Ishikawa (cell line): ENCODE measurements at regions not wholly inside any gene's neighbourhood (a gene's known extent, or its start where the extent isn't known, plus 50 kb on each side); places are given as distances from the start of the nearest gene placed in this dataset.
A peak's percentile ranks its signal among the peaks of the same experiment; 100 is the strongest.

Experiments
- CEBPB ChIP-seq: IDR thresholded peaks from 2 replicates; pipeline ENCODE4 v1.6.1; 2012
- CREB1 ChIP-seq: IDR thresholded peaks from 2 replicates; pipeline ENCODE4 v1.6.1; 2012; ENCODE audit warnings: low read depth
- EGR1 ChIP-seq: IDR thresholded peaks from 2 replicates; pipeline ENCODE4 v1.6.1; 2012
- EP300 ChIP-seq: IDR thresholded peaks from 2 replicates; pipeline ENCODE4 v1.6.1; 2012; ENCODE audit warnings: borderline replicate concordance
- RAD21 ChIP-seq: IDR thresholded peaks from 2 replicates; pipeline ENCODE4 v1.6.1; 2012; ENCODE audit warnings: low read depth
- TAF1 ChIP-seq: IDR thresholded peaks from 2 replicates; pipeline ENCODE4 v1.6.1; 2012; ENCODE audit warnings: low read depth, mild to moderate bottlenecking
- TEAD4 ChIP-seq: IDR thresholded peaks from 2 replicates; pipeline ENCODE4 v1.6.1; 2012
- YY1 ChIP-seq: IDR thresholded peaks from 2 replicates; pipeline ENCODE4 v1.6.1; 2012; ENCODE audit warnings: low read depth
- TF ChIP-seq, protein P1 (sequence below): IDR thresholded peaks from 2 replicates; pipeline ENCODE4 v1.6.1; 2012
- TF ChIP-seq, protein P2 (sequence below): IDR thresholded peaks from 2 replicates; pipeline ENCODE4 v1.6.1; 2012; ENCODE audit warnings: low read depth, mild to moderate bottlenecking

DNA sequence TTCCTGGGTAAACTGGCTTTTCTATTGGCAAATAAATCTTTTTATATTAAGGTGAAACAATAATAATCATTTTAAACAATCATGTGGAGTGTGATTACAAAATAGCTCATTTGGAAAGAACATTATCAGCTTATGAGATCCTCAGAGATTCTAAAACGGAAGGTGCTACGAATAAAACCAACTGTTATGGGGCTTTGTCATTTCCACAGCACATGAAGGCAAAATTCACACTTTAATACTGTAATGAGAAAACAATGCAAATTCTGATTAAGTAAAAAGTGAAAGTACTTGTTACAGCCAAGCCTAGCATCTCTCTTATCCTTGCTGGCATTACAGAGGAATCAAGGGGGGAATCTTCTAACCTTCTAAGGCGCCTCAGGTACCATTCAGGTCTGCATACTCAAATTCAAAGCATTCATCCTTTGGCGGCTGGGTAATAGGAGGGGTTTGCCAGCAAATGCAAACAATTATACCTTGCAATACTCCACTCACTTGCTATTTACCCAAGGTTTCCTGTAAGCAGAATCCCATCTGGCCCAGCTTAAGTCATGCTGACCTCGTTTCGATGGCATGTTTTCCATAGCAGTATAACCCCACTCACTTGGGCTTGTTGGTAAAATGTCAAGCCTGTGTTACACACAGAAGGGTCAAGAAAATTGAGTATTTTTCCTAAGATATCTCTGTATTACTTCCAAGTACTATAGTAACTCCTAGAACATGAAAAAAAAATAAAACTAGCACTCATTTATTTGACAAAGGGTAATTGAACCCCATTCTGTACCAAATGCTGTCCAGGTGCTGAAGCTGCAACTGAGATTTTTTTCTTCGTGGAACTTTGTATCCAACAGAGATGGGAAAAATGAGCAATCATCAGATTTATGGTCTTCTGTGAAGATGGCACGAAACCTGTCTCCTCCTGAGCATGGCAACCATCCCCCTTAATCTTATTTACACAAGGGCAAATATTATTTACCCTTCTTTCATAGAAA, 183.7 kb upstream of the LMCD1 start:
- no peak for TF ChIP-seq RAD21
- no peak for TF ChIP-seq CREB1
- TF ChIP-seq YY1, result no peak
- TF ChIP-seq CEBPB, result no peak
- TF ChIP-seq EP300, result no peak
- no peak for TF ChIP-seq EGR1
- TF ChIP-seq, protein P1, sequence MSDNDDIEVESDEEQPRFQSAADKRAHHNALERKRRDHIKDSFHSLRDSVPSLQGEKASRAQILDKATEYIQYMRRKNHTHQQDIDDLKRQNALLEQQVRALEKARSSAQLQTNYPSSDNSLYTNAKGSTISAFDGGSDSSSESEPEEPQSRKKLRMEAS, result no peak
- no peak for TF ChIP-seq TAF1
- TF ChIP-seq, protein P2, sequence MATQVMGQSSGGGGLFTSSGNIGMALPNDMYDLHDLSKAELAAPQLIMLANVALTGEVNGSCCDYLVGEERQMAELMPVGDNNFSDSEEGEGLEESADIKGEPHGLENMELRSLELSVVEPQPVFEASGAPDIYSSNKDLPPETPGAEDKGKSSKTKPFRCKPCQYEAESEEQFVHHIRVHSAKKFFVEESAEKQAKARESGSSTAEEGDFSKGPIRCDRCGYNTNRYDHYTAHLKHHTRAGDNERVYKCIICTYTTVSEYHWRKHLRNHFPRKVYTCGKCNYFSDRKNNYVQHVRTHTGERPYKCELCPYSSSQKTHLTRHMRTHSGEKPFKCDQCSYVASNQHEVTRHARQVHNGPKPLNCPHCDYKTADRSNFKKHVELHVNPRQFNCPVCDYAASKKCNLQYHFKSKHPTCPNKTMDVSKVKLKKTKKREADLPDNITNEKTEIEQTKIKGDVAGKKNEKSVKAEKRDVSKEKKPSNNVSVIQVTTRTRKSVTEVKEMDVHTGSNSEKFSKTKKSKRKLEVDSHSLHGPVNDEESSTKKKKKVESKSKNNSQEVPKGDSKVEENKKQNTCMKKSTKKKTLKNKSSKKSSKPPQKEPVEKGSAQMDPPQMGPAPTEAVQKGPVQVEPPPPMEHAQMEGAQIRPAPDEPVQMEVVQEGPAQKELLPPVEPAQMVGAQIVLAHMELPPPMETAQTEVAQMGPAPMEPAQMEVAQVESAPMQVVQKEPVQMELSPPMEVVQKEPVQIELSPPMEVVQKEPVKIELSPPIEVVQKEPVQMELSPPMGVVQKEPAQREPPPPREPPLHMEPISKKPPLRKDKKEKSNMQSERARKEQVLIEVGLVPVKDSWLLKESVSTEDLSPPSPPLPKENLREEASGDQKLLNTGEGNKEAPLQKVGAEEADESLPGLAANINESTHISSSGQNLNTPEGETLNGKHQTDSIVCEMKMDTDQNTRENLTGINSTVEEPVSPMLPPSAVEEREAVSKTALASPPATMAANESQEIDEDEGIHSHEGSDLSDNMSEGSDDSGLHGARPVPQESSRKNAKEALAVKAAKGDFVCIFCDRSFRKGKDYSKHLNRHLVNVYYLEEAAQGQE, result peak; percentile 73
- TF ChIP-seq TEAD4, result no peak
